Upper lobe of left lung (tissue), 4 donors: ENCODE measurements at regions not wholly inside any gene's neighbourhood (a gene's known extent, or its start where the extent isn't known, plus 50 kb on each side); places are given as distances from the start of the nearest gene placed in this dataset.

Source experiments
- CTCF ChIP-seq, 6 experiments: fragments of 450-650 bp in 4 of 6; fragments of 200-600 bp in 2 of 6; sonication (generic) in 2 of 6; IDR thresholded peaks; one replicate each; pipeline ENCODE4 v1.5.1; 2016 to 2019; ENCODE audit warnings: antibody characterized with exemption in 6 of 6
- EP300 ChIP-seq, 4 donors: sonication (generic); formaldehyde crosslinking; IDR thresholded peaks; one replicate each; pipeline ENCODE4 v1.5.1; 2017; ENCODE audit warnings: antibody characterized with exemption in 4 of 4, control low read depth in 2 of 4
- POLR2A ChIP-seq, 4 donors: fragments of 450-650 bp; IDR thresholded peaks; one replicate each; pipeline ENCODE4 v1.5.1; 2016 to 2017; ENCODE audit warnings: antibody characterized with exemption in 4 of 4, mild to moderate bottlenecking in 2 of 4
- POLR2AphosphoS5 ChIP-seq, 2 donors: sonication (generic); formaldehyde crosslinking; IDR thresholded peaks; one replicate each; pipeline ENCODE4 v1.5.1; 2017; ENCODE audit warnings: antibody characterized with exemption in 2 of 2

GRCh38 chr2:60267122-60267521, 286.3 kb downstream of the BCL11A start:
- no peak for TF ChIP-seq POLR2A (IDR thresholded peaks at IDR 0.05)
- no peak for TF ChIP-seq CTCF (IDR thresholded peaks at IDR 0.05)
- TF ChIP-seq POLR2AphosphoS5 (IDR thresholded peaks at IDR 0.05), result no peak
- TF ChIP-seq EP300 (IDR thresholded peaks at IDR 0.05), result no peak
